Heart left ventricle (tissue), 13 donors: ENCODE measurements at regions not wholly inside any gene's neighbourhood (a gene's known extent, or its start where the extent isn't known, plus 50 kb on each side); places are given as distances from the start of the nearest gene placed in this dataset.

Experiments
- POLR2A ChIP-seq, 2 donors: fragments of 450-650 bp; IDR thresholded peaks; one replicate each; pipeline ENCODE4 v1.6.1; 2017; ENCODE audit warnings: antibody characterized with exemption in 2 of 2, mild to moderate bottlenecking in 2 of 2, moderate library complexity in 2 of 2
- TF ChIP-seq, protein P1 (sequence below), 12 donors: fragments of 200-600 bp; sonication (generic) in 4 of 12; IDR thresholded peaks; one replicate each; pipeline versions ENCODE4 v1.5.0 to v1.8.0; 2018 to 2022; ENCODE audit warnings: antibody characterized with exemption in 12 of 12, mild to moderate bottlenecking in 5 of 12
- donor health status: ischemic (EF 13 %, LVEDD 7.1; RV severe dilation, severe dysfunction).
- donor health status: DM: no; HTN: yes; CAD: no.
- donor health status: DM: no; HTN: no; CAD: no.
- donor health status: ischemic (EF 25% LVEDD 6.9; RV normal size, moderate dysfunction).
- donor health status: ischemic (EF 25% LVEDD 5.7; RV mildly dilated, moderate dysfunction).
- donor health status: ischemic (EF 35%, LVEDD 5.7; RV mildly dilated, moderate dysfunction).
- donor health status: nonischemic (EF 11% LVEDD 7.7; RV severe dilation, severe dysfunction).
- donor health status: DM: yes; HTN: yes; CAD: no.
- donor health status: PGD.
- donor health status: ischemic (EF 29% LVEDD 5.4; RV normal size, mild dysfunction).
- donor health status: nonischemic (EF 23%, LVEDD 6.1; RV moderate dilation, normal function).

DNA sequence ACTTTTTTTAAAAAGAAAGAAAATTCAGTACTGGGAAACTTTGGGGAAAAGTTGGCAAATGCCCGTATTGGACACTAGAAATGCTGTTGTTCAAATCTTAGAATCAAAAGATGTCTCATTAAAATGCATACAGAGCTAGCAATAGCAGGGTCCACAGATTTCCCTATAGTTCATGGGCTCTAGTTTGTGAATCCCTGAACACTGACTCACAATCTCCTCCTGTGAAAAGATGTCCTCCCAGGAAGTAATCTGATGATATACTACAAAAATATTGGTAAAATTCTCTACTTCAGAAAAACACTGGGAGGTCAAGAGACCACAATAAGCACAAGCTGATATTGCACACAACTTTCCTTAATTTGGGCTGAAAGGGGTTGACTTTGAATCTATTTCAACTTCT, 568.4 kb upstream of the ZNF385D start:
- TF ChIP-seq POLR2A (IDR thresholded peaks at IDR 0.05) = no peak
- TF ChIP-seq, protein P1, sequence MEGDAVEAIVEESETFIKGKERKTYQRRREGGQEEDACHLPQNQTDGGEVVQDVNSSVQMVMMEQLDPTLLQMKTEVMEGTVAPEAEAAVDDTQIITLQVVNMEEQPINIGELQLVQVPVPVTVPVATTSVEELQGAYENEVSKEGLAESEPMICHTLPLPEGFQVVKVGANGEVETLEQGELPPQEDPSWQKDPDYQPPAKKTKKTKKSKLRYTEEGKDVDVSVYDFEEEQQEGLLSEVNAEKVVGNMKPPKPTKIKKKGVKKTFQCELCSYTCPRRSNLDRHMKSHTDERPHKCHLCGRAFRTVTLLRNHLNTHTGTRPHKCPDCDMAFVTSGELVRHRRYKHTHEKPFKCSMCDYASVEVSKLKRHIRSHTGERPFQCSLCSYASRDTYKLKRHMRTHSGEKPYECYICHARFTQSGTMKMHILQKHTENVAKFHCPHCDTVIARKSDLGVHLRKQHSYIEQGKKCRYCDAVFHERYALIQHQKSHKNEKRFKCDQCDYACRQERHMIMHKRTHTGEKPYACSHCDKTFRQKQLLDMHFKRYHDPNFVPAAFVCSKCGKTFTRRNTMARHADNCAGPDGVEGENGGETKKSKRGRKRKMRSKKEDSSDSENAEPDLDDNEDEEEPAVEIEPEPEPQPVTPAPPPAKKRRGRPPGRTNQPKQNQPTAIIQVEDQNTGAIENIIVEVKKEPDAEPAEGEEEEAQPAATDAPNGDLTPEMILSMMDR (IDR thresholded peaks at IDR 0.05) = no peak
